Activated T-helper 1 cell treated with Interleukin-2 at 50 U/mL for 16 hours (primary cell): ENCODE measurements at regions not wholly inside any gene's neighbourhood (a gene's known extent, or its start where the extent isn't known, plus 50 kb on each side); places are given as distances from the start of the nearest gene placed in this dataset.

ENCODE experiments used
- DNase-seq: peaks from one replicate; pipeline ENCODE4 v3.0.0-alpha.2; 2020; ENCODE audit warnings: low read depth

GRCh38 chr2:150581717-150582472, 94.4 kb upstream of the RND3 start:
- DNase-seq = no peak

DNA sequence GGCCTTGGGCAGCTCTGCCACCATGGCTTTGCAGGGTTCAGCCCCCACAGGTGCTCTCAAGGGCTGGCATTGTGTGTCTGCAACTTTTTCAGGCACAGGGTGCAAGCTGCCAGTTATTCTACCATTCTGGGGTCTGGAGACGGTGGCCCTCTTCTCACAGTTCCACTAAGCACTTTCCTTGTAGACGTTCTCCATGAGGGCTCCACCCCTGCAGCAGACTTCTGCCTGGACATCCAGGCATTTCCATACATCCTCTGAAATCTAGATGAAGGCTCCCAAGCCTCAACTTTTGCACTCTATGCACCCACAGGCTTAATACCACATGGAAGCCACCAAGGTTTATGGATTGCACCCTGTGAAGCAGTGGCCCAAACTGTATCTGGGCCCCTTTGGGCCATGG, 91.0 kb upstream of the RND3 start:
- no peak for DNase-seq

DNA sequence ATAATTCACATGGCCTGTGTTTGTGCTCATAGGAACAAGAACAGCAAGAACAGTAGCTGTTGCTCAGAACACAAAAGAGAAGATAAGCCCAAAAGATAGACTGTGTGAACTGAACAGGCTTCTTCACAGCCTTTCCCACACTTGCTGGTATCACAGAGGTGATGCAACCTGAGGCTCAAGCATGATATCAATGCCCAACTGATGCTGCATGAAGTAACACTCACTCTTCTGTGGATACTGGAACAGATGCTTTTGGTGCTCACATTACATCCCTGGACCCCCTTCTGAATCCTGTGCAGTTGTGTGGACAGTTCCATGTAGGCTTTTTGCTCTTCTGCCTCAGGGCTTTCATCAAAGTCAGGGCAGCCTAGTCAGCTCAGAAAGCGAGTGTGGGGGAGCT, 88.4 kb upstream of the RND3 start:
- no peak for DNase-seq

GRCh38 chr2:150572961-150573395, 85.5 kb upstream of the RND3 start:
- no peak for DNase-seq

DNA sequence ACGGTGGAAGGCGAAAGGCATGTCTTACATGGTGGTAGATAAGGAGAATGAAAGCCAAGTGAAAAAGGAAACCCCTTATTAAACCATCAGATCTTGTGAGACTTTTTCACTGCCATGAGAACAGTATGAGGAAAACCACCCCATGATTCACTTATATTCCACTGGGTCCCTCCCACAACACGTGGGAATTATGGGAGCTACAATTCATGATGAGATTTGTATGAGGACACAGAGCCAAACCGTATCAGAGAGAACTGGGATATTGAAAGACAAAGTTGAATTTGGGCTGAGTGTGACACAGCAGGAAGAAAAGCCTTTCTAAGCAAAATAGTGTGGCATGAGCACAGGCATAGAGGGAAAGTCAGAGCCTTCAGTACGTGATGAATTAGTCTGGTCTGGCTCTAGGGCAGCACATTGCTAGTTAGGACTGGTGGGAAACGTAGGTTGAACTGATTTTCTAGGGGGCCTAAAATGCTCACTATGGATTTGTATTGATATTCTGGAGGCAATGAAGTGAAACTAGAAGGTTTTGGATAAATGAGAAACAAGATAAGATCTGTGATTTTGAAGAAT, 84.8 kb upstream of the RND3 start:
- no peak for DNase-seq

DNA sequence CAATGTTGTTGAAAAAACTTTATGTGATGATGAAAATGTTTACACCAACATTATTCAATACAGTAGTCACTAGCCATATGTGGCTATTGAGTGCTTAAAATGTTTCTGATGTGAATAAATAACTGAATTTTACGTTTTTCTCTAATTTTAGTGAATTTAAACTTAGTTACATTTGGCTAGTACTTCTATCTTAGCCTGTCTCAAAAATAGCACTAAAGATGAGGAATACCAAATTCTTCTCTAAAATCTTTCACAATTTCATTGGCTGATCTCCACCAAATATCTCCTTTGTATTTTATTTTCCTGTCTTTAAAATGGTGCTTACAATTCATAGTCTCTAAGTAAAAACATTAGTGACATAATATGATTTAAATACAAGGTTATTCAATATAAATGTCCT, 83.7 kb upstream of the RND3 start:
- DNase-seq = no peak

- no peak for DNase-seq
Measured at GRCh38 chr2:150570712-150571111, 83.2 kb upstream of the RND3 start.

GRCh38 chr2:150569761-150570160, 82.3 kb upstream of the RND3 start:
- DNase-seq = no peak

- DNase-seq = no peak
Measured at GRCh38 chr2:150567771-150568301, 80.4 kb upstream of the RND3 start.

- DNase-seq = no peak
Measured at GRCh38 chr2:150566289-150566688, 78.8 kb upstream of the RND3 start.

DNA sequence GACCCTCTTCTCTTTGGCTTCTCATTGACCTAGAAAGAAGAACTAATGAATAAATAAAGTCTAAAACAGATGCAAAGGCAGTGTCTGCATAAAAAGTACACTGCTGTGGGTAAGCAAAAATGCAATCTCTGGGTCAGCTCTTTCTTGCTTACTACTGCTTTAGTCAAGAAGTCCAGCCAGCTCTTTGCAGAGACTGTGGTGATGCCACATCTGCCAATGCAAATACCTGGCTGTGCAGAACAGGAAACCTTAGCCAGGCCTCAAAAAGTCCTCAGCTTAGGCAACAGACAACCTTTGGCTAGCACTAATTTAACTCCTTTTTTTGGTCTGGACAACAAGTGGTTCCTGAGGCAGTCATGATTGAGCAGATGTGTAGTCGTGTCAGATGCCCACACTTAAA, 73.6 kb upstream of the RND3 start:
- no peak for DNase-seq

DNA sequence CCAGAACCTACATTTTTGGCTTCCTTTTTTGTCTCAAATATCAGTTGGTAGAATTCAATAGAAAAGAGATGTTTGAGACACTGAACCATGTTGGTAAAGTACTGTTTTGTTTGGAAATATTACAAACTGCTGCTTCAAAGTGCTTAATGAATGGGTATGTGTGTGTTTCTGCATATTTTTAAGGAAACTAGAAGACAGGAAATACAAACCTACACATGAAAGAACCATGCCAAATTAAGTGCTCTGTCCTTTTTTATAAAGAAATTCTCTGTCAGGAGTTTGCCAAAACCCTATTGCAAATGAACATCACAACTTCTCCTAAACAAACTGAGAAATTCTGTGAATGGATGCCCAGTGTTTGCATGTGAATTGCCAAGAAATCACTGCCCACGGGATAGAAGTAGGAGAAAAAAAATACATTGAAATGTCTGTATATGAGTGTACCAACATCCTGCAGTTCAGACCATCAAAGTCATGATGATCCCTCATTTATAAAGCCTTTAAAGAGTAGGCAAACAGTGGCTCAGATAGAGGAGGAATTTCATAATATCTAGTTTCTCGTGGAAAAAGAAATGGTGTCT, 69.6 kb upstream of the RND3 start:
- no peak for DNase-seq

DNA sequence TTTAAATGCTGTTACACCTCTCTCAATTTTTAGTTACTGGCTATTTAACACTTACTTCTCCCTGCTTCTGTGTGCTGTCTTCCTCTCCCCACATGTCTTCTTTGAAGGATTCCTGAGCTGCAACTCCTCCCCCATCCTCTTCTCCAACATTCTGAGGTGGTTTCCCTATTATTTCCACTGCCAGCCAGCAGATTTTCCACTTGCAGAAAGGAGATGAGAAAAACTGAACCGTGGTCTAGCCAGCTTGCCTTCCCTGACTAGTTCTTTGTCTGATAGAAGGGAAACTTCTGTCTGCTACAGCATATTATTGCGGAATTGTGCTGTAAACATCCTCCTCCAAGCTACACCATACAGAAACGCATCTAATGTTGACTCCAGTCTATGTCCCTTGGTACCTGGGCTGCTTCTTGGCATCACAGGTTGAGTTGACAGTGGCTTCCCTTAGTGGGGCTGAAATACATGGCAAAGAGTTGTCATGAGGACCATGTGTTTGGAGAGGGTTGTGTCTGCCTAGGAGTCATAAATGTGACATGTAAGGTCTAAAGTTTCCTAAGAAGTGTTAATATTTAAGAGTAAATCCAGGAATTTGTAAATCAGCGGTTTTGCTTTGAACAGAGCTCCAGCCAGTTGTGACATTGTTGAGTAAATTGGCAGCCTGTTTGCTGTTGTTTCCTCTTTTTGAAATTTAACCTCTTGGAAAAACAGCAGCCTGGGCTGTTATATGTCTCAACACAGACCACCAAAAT, 68.3 kb upstream of the RND3 start:
- DNase-seq = no peak

DNA sequence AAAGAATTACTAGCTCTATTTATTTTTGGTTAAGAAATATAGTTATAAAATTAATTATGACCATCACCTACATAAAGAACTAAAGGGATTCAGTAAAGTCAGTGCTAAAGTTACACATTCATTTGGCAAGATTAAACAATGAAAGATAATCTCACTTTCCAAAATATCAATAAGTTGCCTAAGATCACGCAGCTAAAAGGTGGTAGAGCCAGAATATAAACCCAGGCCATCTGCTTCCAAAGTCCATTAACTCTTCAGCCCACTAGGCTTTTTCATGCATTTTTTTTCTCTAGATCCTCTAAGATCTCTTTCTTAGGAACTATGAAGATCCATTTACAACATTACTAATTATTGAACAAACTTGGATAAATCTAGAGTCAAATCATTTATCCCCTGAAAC, 66.6 kb upstream of the RND3 start:
- no peak for DNase-seq

- DNase-seq = no peak
Measured at GRCh38 chr2:150552041-150552820, 64.8 kb upstream of the RND3 start.

DNA sequence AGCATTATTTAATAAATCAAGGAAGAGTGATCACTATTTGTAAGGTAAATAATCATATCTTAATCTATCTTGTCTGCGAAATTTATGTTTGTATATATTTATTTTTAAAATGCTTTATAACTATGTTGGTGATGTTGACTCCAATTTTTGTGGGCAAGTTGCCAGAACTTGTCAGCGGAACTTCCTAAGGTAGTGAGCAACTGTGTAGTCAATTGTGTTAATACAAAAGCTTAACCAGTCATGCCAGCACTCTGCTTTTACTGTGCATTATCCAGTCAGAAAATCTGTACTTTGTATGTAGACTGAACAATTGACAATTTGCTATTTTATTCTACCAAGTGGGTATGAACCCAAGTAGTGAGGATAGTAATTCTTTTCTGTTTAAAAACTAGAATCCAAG, 61.9 kb upstream of the RND3 start:
- DNase-seq = no peak

DNA sequence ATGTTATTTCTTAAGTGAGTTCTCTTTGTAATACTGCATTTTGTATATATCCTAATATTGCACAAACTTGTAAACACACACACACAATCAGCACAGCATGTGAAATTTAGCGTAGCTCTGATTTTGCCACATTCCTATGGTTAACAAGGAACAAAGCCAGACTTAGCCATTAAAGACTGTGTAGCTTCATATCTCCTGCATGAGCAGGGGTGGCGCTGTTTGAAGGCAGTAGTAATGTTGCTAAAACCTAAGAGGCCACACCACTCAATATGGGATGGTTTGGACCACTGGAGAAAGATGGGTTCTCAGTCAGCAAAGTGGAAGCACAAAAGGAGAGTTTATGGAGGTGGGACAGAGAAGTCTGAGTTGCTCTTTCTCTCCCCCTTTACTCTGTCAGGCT, 61.1 kb upstream of the RND3 start:
- no peak for DNase-seq

DNA sequence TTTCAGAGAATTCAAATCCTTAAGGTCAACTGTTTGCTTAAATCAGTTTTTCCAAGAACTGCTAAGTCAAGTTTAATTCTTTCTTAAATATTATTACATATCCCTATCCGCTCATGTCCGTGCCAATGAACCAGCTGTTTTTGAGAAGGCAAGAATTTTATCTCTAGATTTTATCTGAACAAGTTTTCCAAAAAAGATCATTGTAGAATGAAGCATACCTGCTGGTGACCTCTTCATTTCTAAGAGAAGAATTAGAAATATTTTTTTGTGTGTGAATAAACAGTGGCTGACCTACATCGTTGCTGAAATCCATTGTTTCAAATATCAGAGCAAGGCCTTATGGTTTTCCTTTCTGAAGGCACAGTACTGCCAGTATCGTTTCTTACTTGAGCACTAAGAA, 58.4 kb upstream of the RND3 start:
- no peak for DNase-seq

DNA sequence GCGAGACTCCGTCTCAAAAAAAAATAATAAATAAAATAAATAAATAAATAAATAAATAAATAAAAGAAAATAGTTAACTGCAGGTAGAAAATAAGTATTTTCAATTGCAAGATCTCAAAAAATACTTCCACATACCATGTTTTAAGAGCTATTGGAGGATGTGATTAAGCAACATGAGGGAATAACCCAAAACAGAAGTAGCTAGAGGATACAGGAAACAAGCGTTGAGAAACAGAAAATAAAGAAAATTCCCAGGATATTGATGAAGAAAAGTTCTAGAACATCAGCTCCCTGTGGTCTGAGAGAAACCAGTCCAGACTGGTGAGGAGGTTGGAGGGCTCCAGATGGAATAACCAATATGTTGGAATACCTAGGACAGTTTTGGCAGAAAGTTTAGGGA, 57.3 kb upstream of the RND3 start:
- DNase-seq = no peak

- no peak for DNase-seq
Measured at GRCh38 chr2:150542692-150543091, 55.2 kb upstream of the RND3 start.

DNA sequence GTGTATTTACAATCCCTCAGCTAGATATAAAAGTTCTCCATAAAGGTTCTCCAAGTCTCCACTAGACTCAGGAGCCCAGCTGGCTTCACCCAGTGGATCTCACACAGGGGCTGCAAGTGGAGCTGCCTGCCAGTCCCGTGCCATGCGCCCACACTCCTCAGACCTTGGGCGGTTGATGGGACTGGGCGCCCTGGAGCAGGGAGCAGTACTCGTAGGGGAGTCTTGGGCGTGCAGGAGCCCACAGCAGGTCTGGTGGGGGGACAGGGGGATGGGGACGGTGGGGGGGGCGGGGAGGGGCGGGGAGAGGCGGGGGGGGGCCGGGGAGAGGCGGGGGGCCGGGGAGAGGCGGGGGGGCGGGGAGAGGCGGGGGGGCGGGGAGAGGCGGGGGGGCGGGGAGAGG, 54.7 kb upstream of the RND3 start:
- no peak for DNase-seq

GRCh38 chr2:150538651-150539201, 51.3 kb upstream of the RND3 start:
- no peak for DNase-seq
